GM23338 (cell line): ENCODE measurements at regions not wholly inside any gene's neighbourhood (a gene's known extent, or its start where the extent isn't known, plus 50 kb on each side); places are given as distances from the start of the nearest gene placed in this dataset.

ENCODE experiments used
- EZH2 ChIP-seq: fragments of 200-600 bp; sonication (generic); IDR thresholded peaks from one replicate; pipeline ENCODE4 v1.8.0; 2017; ENCODE audit warnings: antibody characterized with exemption, mild to moderate bottlenecking, low read depth; ENCODE audit not compliant: unreplicated experiment
- NANOG ChIP-seq: IDR thresholded peaks from 2 replicates; pipeline ENCODE4 v1.6.1; 2016; ENCODE audit warnings: antibody characterized with exemption, borderline replicate concordance
- POLR2AphosphoS5 ChIP-seq: IDR thresholded peaks from 2 replicates; pipeline ENCODE4 v1.6.1; 2016; ENCODE audit warnings: antibody characterized with exemption, low read depth
- STAT1 ChIP-seq: IDR thresholded peaks from one replicate; pipeline ENCODE4 v1.6.1; 2016; ENCODE audit warnings: antibody characterized with exemption; ENCODE audit not compliant: unreplicated experiment
- ZNF114 ChIP-seq: fragments of 250-450 bp; sonication (Bioruptor Pico); IDR thresholded peaks from 2 replicates; pipeline ENCODE4 v1.5.0; 2020; ENCODE audit warnings: mild to moderate bottlenecking, moderate library complexity
- ZNF331 ChIP-seq: fragments of 250-450 bp; sonication (Bioruptor Pico); IDR thresholded peaks from 2 replicates; pipeline ENCODE4 v1.5.0; 2020; ENCODE audit warnings: low read depth, mild to moderate bottlenecking, moderate library complexity
- TF ChIP-seq, protein P1 (sequence below), 2 experiments: fragments of 200-600 bp in 1 of 2; sonication (generic) in 1 of 2; conservative IDR thresholded peaks; 2 replicates each; pipeline versions ENCODE4 v1.5.1 to v1.6.1; 2016 to 2017; ENCODE audit warnings: antibody characterized with exemption in 2 of 2, low read depth in 2 of 2, mild to moderate bottlenecking in 2 of 2, moderate library complexity in 1 of 2
- TF ChIP-seq, protein P2 (sequence below): IDR thresholded peaks from one replicate; pipeline ENCODE4 v1.6.1; 2018; ENCODE audit warnings: antibody characterized with exemption; ENCODE audit not compliant: unreplicated experiment

DNA sequence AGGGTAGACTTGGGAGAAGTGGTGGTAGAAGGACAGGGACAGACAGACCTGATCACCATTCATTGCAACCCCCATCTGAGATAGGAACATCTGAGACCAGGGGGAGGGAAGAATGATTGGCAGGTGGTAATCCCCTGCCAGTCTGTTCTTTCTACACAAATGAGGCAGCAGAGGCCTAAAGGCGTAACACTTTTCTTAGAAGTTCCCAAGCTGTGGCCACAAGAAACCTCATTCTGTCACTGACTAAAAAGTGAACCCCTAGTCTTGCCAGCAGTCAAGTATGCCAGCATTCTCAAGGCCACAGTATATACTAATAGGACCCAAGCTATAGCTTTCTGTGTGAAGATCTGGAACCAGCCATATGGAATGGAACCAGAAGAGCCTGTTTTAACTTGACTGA, 638.0 kb downstream of the KCNT2 start:
- TF ChIP-seq EZH2, result no peak
- TF ChIP-seq, protein P1, sequence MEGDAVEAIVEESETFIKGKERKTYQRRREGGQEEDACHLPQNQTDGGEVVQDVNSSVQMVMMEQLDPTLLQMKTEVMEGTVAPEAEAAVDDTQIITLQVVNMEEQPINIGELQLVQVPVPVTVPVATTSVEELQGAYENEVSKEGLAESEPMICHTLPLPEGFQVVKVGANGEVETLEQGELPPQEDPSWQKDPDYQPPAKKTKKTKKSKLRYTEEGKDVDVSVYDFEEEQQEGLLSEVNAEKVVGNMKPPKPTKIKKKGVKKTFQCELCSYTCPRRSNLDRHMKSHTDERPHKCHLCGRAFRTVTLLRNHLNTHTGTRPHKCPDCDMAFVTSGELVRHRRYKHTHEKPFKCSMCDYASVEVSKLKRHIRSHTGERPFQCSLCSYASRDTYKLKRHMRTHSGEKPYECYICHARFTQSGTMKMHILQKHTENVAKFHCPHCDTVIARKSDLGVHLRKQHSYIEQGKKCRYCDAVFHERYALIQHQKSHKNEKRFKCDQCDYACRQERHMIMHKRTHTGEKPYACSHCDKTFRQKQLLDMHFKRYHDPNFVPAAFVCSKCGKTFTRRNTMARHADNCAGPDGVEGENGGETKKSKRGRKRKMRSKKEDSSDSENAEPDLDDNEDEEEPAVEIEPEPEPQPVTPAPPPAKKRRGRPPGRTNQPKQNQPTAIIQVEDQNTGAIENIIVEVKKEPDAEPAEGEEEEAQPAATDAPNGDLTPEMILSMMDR (conservative IDR thresholded peaks at IDR 0.05; ENCODE audit: low read depth in 2 of 2), result no peak
- TF ChIP-seq, protein P2, sequence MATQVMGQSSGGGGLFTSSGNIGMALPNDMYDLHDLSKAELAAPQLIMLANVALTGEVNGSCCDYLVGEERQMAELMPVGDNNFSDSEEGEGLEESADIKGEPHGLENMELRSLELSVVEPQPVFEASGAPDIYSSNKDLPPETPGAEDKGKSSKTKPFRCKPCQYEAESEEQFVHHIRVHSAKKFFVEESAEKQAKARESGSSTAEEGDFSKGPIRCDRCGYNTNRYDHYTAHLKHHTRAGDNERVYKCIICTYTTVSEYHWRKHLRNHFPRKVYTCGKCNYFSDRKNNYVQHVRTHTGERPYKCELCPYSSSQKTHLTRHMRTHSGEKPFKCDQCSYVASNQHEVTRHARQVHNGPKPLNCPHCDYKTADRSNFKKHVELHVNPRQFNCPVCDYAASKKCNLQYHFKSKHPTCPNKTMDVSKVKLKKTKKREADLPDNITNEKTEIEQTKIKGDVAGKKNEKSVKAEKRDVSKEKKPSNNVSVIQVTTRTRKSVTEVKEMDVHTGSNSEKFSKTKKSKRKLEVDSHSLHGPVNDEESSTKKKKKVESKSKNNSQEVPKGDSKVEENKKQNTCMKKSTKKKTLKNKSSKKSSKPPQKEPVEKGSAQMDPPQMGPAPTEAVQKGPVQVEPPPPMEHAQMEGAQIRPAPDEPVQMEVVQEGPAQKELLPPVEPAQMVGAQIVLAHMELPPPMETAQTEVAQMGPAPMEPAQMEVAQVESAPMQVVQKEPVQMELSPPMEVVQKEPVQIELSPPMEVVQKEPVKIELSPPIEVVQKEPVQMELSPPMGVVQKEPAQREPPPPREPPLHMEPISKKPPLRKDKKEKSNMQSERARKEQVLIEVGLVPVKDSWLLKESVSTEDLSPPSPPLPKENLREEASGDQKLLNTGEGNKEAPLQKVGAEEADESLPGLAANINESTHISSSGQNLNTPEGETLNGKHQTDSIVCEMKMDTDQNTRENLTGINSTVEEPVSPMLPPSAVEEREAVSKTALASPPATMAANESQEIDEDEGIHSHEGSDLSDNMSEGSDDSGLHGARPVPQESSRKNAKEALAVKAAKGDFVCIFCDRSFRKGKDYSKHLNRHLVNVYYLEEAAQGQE, result no peak
- no peak for TF ChIP-seq ZNF114 (CRISPR knock-in tag)
- TF ChIP-seq POLR2AphosphoS5, result no peak
- no peak for TF ChIP-seq NANOG
- TF ChIP-seq ZNF331 (CRISPR knock-in tag), result no peak
- no peak for TF ChIP-seq STAT1
